ENCODE measurements at regions not wholly inside any gene's neighbourhood (a gene's known extent, or its start where the extent isn't known, plus 50 kb on each side); places are given as distances from the start of the nearest gene placed in this dataset.
"Not testable (repeated sequence)": the region's sequence is repeated elsewhere in the genome, so short reads cannot be mapped to it uniquely, and the experiment has no call there.

DNA sequence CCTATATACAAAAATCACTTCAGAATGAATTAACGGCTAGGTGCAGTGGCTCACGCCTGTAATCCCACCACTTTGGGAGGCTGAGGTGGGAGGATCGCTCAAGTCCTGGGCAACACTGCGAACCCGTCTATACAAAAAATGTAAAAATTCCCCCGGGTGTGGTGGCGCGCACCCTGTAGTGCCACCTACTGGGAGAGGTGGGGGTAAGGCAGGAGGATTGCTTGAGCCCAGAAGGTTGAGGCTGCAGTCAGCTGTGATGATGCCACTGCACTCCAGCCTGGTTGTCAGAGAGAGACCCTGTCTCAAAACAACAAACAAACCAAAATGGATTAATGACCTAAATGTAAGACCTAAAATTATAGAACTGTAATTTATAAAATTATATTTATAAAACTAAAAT is 236.2 kb downstream of the SPATA31A6 start:
- TF ChIP-seq, protein P1, sequence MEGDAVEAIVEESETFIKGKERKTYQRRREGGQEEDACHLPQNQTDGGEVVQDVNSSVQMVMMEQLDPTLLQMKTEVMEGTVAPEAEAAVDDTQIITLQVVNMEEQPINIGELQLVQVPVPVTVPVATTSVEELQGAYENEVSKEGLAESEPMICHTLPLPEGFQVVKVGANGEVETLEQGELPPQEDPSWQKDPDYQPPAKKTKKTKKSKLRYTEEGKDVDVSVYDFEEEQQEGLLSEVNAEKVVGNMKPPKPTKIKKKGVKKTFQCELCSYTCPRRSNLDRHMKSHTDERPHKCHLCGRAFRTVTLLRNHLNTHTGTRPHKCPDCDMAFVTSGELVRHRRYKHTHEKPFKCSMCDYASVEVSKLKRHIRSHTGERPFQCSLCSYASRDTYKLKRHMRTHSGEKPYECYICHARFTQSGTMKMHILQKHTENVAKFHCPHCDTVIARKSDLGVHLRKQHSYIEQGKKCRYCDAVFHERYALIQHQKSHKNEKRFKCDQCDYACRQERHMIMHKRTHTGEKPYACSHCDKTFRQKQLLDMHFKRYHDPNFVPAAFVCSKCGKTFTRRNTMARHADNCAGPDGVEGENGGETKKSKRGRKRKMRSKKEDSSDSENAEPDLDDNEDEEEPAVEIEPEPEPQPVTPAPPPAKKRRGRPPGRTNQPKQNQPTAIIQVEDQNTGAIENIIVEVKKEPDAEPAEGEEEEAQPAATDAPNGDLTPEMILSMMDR (IDR thresholded peaks at IDR 0.05; ENCODE audit: insufficient read depth, low read length, poor library complexity, severe bottlenecking), result not testable (repeated sequence)
- TF ChIP-seq EZH2phosphoT487 (conservative IDR thresholded peaks at IDR 0.05; ENCODE audit: low read length), result not testable (repeated sequence)
